ENCODE measurements at regions not wholly inside any gene's neighbourhood (a gene's known extent, or its start where the extent isn't known, plus 50 kb on each side); places are given as distances from the start of the nearest gene placed in this dataset.

DNA sequence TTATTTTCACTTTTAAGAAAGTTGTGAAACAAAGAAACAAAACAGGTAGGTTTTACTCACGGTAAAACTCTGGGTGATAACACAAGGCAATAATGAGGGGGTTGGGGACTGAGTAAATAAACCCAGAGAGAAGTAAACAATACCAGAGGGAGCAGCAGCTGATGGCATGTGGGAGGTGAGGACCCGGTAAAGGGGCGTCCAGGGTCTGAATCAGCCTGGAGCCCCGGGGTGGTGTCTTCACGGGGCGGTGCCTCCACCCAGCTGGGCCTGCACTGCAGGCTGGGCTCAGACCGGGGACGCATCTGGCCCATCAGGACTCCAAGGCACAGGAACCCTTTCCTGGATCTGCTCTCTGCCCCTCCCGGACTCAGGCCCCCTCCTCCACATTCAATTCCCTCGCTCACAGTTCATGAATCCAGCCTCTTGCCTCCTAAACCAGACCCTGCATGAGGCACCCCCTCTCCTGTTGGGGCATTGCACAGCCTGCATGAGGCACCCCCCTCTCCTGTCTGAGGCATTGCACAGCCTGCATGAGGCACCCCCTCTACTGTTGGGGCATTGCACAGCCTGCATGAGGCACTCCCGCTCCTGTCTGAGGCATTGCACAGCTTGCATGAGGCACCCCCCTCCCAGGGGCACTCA lies 73.9 kb upstream of the MFGE8 start:
- no peak for DNase-seq (ENCODE audit: low read depth)
- H3K4me3 ChIP-seq (ENCODE audit: control insufficient read depth, low read depth, low read length) = no peak overlapping the region
- TF ChIP-seq, protein P1, sequence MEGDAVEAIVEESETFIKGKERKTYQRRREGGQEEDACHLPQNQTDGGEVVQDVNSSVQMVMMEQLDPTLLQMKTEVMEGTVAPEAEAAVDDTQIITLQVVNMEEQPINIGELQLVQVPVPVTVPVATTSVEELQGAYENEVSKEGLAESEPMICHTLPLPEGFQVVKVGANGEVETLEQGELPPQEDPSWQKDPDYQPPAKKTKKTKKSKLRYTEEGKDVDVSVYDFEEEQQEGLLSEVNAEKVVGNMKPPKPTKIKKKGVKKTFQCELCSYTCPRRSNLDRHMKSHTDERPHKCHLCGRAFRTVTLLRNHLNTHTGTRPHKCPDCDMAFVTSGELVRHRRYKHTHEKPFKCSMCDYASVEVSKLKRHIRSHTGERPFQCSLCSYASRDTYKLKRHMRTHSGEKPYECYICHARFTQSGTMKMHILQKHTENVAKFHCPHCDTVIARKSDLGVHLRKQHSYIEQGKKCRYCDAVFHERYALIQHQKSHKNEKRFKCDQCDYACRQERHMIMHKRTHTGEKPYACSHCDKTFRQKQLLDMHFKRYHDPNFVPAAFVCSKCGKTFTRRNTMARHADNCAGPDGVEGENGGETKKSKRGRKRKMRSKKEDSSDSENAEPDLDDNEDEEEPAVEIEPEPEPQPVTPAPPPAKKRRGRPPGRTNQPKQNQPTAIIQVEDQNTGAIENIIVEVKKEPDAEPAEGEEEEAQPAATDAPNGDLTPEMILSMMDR (IDR thresholded peaks at IDR 0.05; ENCODE audit: control insufficient read depth, insufficient read depth, low read depth, low read length, missing control alignments) = no peak

DNA sequence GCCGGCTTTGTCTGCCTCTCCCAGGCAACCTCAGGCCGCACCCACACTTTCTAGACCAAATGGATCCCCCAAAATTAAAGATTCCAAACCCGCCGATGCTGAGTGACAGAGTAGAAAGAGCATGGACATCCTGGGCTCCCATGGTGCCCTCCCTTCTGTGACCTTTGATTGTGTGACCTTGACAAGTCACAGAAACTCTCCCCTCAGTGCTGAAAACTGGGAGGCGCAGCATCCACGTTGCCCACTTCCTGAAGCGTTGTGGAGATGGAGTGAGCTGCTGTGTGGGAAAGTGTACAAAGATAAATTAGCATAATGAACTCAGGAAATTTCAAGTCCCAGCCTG lies 74.4 kb upstream of the MFGE8 start:
- DNase-seq (ENCODE audit: low read depth) = no peak
- TF ChIP-seq, protein P1 (IDR thresholded peaks at IDR 0.05; ENCODE audit: control insufficient read depth, insufficient read depth, low read depth, low read length, missing control alignments) = no peak
- no peak overlapping the region for H3K4me3 ChIP-seq (ENCODE audit: control insufficient read depth, low read depth, low read length)

DNA sequence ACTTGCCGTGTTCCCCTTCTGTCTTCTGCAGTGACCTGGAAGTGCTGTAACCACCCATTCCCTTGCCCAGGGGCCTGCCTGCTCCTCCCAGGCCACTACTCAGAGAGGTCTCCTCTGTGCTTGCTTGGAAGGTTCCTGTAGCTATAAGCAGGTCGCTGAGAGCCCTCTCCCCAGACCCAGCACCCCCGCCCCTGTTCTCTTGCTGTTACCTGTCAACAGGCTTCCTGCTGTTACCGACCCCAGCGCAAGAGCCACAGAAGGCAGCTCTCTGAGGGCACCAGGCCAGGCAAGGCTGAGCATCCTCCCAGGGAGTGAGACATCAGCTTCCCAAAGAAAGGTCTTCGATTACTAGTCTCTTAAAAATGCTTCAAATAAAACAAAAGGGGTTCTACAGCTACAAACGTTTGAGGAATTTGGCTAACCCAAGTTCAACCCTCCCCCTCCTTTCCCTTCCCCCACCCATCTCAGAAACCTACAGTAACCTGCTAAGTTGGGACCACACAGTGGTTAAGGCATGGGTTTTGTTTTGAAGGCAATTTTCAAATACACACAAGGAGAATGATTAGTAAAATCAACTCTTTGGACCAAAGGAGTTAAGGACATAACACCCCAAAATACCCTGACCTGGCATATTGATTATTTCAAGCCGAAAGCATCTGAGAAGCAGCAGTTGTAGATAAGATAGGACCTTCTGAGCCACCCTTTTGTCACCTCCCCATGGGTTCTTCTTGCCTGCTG lies 74.9 kb upstream of the MFGE8 start:
- H3K4me3 ChIP-seq (ENCODE audit: control insufficient read depth, low read depth, low read length) = no peak overlapping the region
- TF ChIP-seq, protein P1 (IDR thresholded peaks at IDR 0.05; ENCODE audit: control insufficient read depth, insufficient read depth, low read depth, low read length, missing control alignments) = no peak
- DNase-seq (ENCODE audit: low read depth) = no peak

DNA sequence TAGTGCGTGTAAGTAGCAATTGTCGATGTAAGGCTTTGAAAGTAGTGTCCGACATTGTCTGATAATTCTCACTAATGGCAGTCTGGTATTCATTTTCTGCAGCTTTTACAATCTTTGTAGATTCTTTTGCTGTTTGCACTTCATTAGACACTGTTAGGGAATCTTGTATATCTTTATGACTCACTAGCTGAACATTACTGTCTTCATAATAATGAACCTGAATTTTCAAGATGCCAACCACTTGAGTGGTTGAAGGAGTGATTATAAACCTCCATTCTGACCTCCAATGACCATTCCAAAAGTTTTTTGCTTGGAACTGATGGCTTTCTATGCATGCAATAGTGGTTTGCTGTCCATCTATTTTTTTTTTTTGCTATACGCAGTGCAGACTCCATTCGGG lies 76.4 kb upstream of the MFGE8 start:
- no peak overlapping the region for H3K4me3 ChIP-seq (ENCODE audit: control insufficient read depth, low read depth, low read length)
- peak; percentile 91 for DNase-seq (ENCODE audit: low read depth)

DNA sequence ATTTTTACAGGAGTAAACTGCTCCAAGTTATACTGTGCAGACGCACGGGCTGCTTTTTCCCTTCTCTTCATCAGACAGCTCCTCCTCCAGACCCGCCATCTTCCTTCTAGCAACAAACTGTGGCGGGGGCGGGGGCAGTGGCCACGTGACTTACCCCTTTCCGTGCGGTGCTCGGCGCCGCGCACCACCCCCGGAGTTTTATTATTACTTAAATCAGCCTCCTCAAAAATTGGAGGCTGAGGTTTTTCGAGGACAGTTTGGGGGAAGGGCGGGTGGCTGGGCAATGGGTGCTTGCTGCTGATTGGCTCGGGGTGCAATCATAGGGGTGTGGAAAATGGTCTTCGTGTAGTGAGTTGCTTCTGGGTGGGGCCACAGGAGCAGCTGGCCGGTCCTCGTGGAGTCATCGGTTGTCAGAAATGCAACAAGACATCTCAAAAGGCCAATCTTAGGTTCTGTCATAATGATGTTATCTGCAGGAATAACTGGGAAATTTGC lies 77.1 kb upstream of the MFGE8 start:
- H3K4me3 ChIP-seq (ENCODE audit: control insufficient read depth, low read depth, low read length) = no peak overlapping the region
- DNase-seq (ENCODE audit: low read depth) = no peak
- TF ChIP-seq, protein P1 (IDR thresholded peaks at IDR 0.05; ENCODE audit: control insufficient read depth, insufficient read depth, low read depth, low read length, missing control alignments) = no peak

More for the DNA sequence above, 76.4 kb upstream of the MFGE8 start:
- TF ChIP-seq, protein P1 (IDR thresholded peaks at IDR 0.05; ENCODE audit: control insufficient read depth, insufficient read depth, low read depth, low read length, missing control alignments) = no peak

DNA sequence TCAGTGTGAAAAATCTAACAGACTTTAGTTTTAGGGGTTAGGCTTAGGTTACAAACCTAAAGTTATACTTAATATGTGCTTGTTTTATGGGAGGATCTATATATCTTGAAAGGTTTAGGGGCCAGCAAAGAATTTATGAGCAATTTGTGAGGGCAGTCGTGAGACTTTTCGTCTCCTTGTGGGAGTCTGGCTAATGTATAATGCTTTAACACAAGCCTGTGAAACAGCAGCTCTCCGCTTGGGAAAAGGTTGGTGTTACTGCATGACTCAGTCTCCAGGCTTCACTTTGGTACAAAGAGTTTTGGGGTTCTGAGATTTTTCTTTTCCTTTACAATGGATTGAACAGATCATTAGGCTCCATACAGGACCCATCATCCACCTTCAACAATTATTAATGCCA lies 79.0 kb upstream of the MFGE8 start:
- H3K4me3 ChIP-seq (ENCODE audit: control insufficient read depth, low read depth, low read length) = no peak overlapping the region
- TF ChIP-seq, protein P1 (IDR thresholded peaks at IDR 0.05; ENCODE audit: control insufficient read depth, insufficient read depth, low read depth, low read length, missing control alignments) = no peak
- DNase-seq (ENCODE audit: low read depth) = no peak
